ENCODE measurements at regions not wholly inside any gene's neighbourhood (a gene's known extent, or its start where the extent isn't known, plus 50 kb on each side); places are given as distances from the start of the nearest gene placed in this dataset.

DNA sequence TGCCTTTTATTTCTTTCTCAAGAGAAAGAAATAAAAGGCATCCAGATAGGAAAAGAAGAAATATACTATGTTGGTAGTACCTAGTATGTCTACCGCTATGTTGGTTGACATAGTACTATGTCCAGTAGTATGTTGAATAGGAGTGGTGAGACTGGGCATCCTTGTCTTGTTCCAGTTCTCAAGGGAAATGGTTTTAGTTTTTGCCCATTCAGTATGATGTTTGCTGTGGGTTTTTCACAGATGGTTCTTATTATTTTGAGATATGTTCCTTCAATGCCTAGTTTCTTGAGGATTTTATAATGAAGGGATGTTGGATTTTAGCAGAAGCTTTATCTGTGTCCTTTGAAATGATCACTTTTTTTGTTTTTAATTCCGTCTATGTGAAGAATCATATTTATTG is 53.0 kb upstream of the CSNK1A1L start:
- TF ChIP-seq, protein P1, sequence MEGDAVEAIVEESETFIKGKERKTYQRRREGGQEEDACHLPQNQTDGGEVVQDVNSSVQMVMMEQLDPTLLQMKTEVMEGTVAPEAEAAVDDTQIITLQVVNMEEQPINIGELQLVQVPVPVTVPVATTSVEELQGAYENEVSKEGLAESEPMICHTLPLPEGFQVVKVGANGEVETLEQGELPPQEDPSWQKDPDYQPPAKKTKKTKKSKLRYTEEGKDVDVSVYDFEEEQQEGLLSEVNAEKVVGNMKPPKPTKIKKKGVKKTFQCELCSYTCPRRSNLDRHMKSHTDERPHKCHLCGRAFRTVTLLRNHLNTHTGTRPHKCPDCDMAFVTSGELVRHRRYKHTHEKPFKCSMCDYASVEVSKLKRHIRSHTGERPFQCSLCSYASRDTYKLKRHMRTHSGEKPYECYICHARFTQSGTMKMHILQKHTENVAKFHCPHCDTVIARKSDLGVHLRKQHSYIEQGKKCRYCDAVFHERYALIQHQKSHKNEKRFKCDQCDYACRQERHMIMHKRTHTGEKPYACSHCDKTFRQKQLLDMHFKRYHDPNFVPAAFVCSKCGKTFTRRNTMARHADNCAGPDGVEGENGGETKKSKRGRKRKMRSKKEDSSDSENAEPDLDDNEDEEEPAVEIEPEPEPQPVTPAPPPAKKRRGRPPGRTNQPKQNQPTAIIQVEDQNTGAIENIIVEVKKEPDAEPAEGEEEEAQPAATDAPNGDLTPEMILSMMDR (IDR thresholded peaks at IDR 0.05) = no peak
- no peak for TF ChIP-seq POLR2A (IDR thresholded peaks at IDR 0.05)
- no peak for TF ChIP-seq EP300 (IDR thresholded peaks at IDR 0.05)
- TF ChIP-seq POLR2AphosphoS5 (IDR thresholded peaks at IDR 0.05) = no peak
